HG02610 (cell line): ENCODE measurements at regions not wholly inside any gene's neighbourhood (a gene's known extent, or its start where the extent isn't known, plus 50 kb on each side); places are given as distances from the start of the nearest gene placed in this dataset.

Experiments
- ATAC-seq: cut with Tn5 transposase; IDR thresholded peaks from one replicate; pipeline ENCODE4 v1.9.1; 2021; ENCODE audit warnings: mild to moderate bottlenecking, moderate library complexity; ENCODE audit not compliant: unreplicated experiment

- no peak for ATAC-seq
These were observed 96.6 kb upstream of the CD180 start for GRCh38 chr5:67293226-67293625.

GRCh38 chr5:67292201-67292940, 95.8 kb upstream of the CD180 start:
- no peak for ATAC-seq

- ATAC-seq: no peak
These were observed 95.1 kb upstream of the CD180 start for GRCh38 chr5:67291671-67292070.

- no peak for ATAC-seq
These were observed 94.5 kb upstream of the CD180 start for GRCh38 chr5:67291066-67291465.

- ATAC-seq: no peak
These were observed 94.1 kb upstream of the CD180 start for GRCh38 chr5:67290655-67291054.

- no peak for ATAC-seq
These were observed 93.3 kb upstream of the CD180 start for GRCh38 chr5:67289763-67290521.

GRCh38 chr5:67287510-67288268, 91.1 kb upstream of the CD180 start:
- ATAC-seq: no peak

- ATAC-seq: no peak
These were observed 89.4 kb upstream of the CD180 start for GRCh38 chr5:67286006-67286405.

- ATAC-seq: no peak
These were observed 87.4 kb upstream of the CD180 start for GRCh38 chr5:67283988-67284487.

GRCh38 chr5:67283275-67283987, 86.8 kb upstream of the CD180 start:
- no peak for ATAC-seq

GRCh38 chr5:67281874-67282273, 85.3 kb upstream of the CD180 start:
- no peak for ATAC-seq

GRCh38 chr5:67273689-67274356, 77.2 kb upstream of the CD180 start:
- no peak for ATAC-seq

GRCh38 chr5:67272453-67273130, 76.0 kb upstream of the CD180 start:
- ATAC-seq: no peak

GRCh38 chr5:67268231-67269021, 71.8 kb upstream of the CD180 start:
- ATAC-seq: no peak

GRCh38 chr5:67267512-67268216, 71.1 kb upstream of the CD180 start:
- ATAC-seq: no peak

GRCh38 chr5:67266654-67267350, 70.2 kb upstream of the CD180 start:
- ATAC-seq: no peak

- no peak for ATAC-seq
These were observed 69.4 kb upstream of the CD180 start for GRCh38 chr5:67265951-67266350.
